GM12872 (cell line): ENCODE measurements at regions not wholly inside any gene's neighbourhood (a gene's known extent, or its start where the extent isn't known, plus 50 kb on each side); places are given as distances from the start of the nearest gene placed in this dataset.

Experiments used
- CTCF ChIP-seq: IDR thresholded peaks from 3 replicates; pipeline ENCODE4 v1.5.1; 2011; ENCODE audit warnings: low read depth, mild to moderate bottlenecking, low read length, moderate library complexity; ENCODE audit not compliant: insufficient read depth

DNA sequence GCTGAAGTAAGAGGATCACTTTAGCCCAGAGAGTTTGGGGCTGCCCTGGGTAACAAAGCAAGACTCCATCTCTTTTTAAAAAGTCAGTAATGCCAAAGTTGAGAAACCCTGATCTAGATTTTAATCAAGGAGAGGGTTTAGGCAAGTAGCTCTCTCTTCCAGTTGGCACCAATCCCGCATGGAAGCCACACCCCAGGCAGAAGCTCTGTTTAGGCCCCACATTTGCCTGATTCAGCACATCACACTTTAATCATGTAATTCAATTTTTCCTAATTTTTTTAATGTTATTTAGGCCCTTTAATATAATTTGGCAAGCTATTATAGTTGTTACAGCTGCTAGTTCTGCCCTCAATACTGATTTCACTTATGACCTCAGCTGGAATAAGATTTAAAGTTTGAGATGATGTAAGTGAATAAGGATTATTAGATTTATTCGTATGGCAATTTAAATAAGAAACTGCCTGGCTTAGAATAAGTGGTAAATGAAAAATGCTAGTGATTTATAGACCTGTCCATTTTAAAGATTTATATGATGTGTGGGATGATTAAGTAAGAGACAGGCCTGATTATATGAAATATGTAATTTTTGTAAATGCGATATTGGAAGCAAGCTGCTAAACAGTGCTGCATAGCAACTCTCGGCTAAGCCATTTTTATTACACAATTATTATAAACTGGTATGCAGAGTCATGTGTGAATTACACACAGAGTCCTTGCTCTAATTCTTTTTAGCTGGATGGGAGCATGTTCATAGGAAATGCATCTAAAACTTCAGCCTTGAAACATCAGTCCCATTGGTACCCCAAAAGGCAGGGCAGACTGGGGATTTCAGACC lies 80.2 kb upstream of the NFE2L3 start:
- no peak for TF ChIP-seq CTCF

- no peak for TF ChIP-seq CTCF
Observed at GRCh38 chr7:26073041-26073440, 79.0 kb upstream of the NFE2L3 start.

- TF ChIP-seq CTCF, result no peak
Observed at GRCh38 chr7:26074919-26075318, 77.1 kb upstream of the NFE2L3 start.

- no peak for TF ChIP-seq CTCF
Observed at GRCh38 chr7:26076691-26077090, 75.3 kb upstream of the NFE2L3 start.

- TF ChIP-seq CTCF, result peak; percentile 69
Observed at GRCh38 chr7:26078437-26079336, 73.3 kb upstream of the NFE2L3 start.

GRCh38 chr7:26081638-26082037 lies 70.4 kb upstream of the NFE2L3 start:
- TF ChIP-seq CTCF, result no peak

DNA sequence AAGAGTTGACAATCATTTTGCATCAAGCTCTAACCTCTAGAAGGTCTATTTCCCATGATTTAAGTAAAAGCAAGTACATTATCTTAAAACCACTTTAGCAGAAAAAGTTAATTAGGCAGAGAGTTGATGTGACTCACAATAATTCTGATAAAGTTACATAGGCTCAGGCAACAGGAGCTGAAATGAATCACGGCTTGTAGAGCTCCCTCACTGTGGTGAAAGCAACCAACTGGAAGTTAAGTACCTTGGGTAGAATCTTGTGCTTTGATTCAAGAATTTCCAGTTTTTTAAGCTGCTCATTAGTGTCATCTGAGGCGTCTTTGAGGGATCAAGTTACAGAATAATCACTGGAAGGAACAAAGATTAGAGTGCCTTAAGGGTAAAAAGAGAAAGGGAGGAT lies 68.9 kb upstream of the NFE2L3 start:
- TF ChIP-seq CTCF, result no peak
